ENCODE measurements at regions not wholly inside any gene's neighbourhood (a gene's known extent, or its start where the extent isn't known, plus 50 kb on each side); places are given as distances from the start of the nearest gene placed in this dataset.

GRCh38 chr11:37109286-37109585 lies 511.2 kb upstream of the RAG2 start:
- Mint-ChIP-seq H3K9me3 (ENCODE audit: unreplicated experiment) (no peaks in the 10 kb centered on the region), H3K4me1 (ENCODE audit: unreplicated experiment) (no peaks in the 10 kb centered on the region), H3K36me3 (ENCODE audit: unreplicated experiment) (no peaks in the 10 kb centered on the region), H3K4me3 (ENCODE audit: unreplicated experiment) (no peak overlapping the region), H3K27me3 (ENCODE audit: unreplicated experiment) (peaks cover 2% of the 10 kb centered on the region), H3K27ac (ENCODE audit: unreplicated experiment) (no peak overlapping the region)
- TF ChIP-seq, protein P1, sequence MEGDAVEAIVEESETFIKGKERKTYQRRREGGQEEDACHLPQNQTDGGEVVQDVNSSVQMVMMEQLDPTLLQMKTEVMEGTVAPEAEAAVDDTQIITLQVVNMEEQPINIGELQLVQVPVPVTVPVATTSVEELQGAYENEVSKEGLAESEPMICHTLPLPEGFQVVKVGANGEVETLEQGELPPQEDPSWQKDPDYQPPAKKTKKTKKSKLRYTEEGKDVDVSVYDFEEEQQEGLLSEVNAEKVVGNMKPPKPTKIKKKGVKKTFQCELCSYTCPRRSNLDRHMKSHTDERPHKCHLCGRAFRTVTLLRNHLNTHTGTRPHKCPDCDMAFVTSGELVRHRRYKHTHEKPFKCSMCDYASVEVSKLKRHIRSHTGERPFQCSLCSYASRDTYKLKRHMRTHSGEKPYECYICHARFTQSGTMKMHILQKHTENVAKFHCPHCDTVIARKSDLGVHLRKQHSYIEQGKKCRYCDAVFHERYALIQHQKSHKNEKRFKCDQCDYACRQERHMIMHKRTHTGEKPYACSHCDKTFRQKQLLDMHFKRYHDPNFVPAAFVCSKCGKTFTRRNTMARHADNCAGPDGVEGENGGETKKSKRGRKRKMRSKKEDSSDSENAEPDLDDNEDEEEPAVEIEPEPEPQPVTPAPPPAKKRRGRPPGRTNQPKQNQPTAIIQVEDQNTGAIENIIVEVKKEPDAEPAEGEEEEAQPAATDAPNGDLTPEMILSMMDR (IDR thresholded peaks at IDR 0.05), result no peak
- DNase-seq (ENCODE audit: extremely low spot score, unreplicated experiment), result no peak

- TF ChIP-seq, protein P1 (IDR thresholded peaks at IDR 0.05), result no peak
- no peaks in the 10 kb centered on the region for H3K4me1 Mint-ChIP-seq (ENCODE audit: unreplicated experiment)
- DNase-seq (ENCODE audit: extremely low spot score, unreplicated experiment), result no peak
- H3K27me3 Mint-ChIP-seq (ENCODE audit: unreplicated experiment), result peaks cover 2% of the 10 kb centered on the region
- no peak overlapping the region for H3K4me3 Mint-ChIP-seq (ENCODE audit: unreplicated experiment)
- H3K27ac Mint-ChIP-seq (ENCODE audit: unreplicated experiment), result no peak overlapping the region
- no peaks in the 10 kb centered on the region for H3K36me3 Mint-ChIP-seq (ENCODE audit: unreplicated experiment)
- no peaks in the 10 kb centered on the region for H3K9me3 Mint-ChIP-seq (ENCODE audit: unreplicated experiment)
Measured at GRCh38 chr11:37108436-37109285, 510.6 kb upstream of the RAG2 start.

- H3K27me3 Mint-ChIP-seq (ENCODE audit: unreplicated experiment), result peaks cover 2% of the 10 kb centered on the region
- no peaks in the 10 kb centered on the region for H3K4me1 Mint-ChIP-seq (ENCODE audit: unreplicated experiment)
- no peak overlapping the region for H3K4me3 Mint-ChIP-seq (ENCODE audit: unreplicated experiment)
- H3K9me3 Mint-ChIP-seq (ENCODE audit: unreplicated experiment), result no peaks in the 10 kb centered on the region
- DNase-seq (ENCODE audit: extremely low spot score, unreplicated experiment), result no peak
- no peaks in the 10 kb centered on the region for H3K36me3 Mint-ChIP-seq (ENCODE audit: unreplicated experiment)
- no peak overlapping the region for H3K27ac Mint-ChIP-seq (ENCODE audit: unreplicated experiment)
- TF ChIP-seq, protein P1 (IDR thresholded peaks at IDR 0.05), result no peak
Measured at GRCh38 chr11:37107831-37108230, 509.8 kb upstream of the RAG2 start.

DNA sequence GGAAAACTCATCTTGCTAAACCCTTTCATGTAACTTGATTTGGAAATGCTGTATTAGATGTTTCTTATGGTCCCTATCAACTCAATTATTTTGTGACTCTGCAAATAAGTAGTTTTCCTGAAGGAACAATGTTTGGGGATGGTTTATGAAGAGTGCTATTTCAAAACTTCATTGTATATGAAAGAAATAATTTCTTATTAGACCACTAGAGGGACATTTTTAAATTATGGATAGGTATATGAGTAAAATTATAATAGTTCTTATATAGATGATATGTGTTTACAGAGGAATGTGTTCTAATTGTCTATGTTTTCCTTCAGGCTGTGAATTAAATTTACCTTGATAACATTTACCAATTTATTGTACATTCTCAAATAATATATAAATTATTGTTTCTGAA lies 509.4 kb upstream of the RAG2 start:
- Mint-ChIP-seq H3K27me3 (ENCODE audit: unreplicated experiment) (peaks cover 2% of the 10 kb centered on the region), H3K4me1 (ENCODE audit: unreplicated experiment) (no peaks in the 10 kb centered on the region), H3K4me3 (ENCODE audit: unreplicated experiment) (no peak overlapping the region), H3K9me3 (ENCODE audit: unreplicated experiment) (no peaks in the 10 kb centered on the region), H3K36me3 (ENCODE audit: unreplicated experiment) (no peaks in the 10 kb centered on the region), H3K27ac (ENCODE audit: unreplicated experiment) (no peak overlapping the region)
- TF ChIP-seq, protein P1 (IDR thresholded peaks at IDR 0.05), result peak; percentile 25
- DNase-seq (ENCODE audit: extremely low spot score, unreplicated experiment), result no peak

- DNase-seq (ENCODE audit: extremely low spot score, unreplicated experiment), result no peak
- H3K36me3 Mint-ChIP-seq (ENCODE audit: unreplicated experiment), result no peaks in the 10 kb centered on the region
- TF ChIP-seq, protein P1 (IDR thresholded peaks at IDR 0.05), result no peak
- no peaks in the 10 kb centered on the region for H3K4me1 Mint-ChIP-seq (ENCODE audit: unreplicated experiment)
- peaks cover 8% of the 10 kb centered on the region for H3K27me3 Mint-ChIP-seq (ENCODE audit: unreplicated experiment)
- H3K4me3 Mint-ChIP-seq (ENCODE audit: unreplicated experiment), result no peak overlapping the region
- no peak overlapping the region for H3K27ac Mint-ChIP-seq (ENCODE audit: unreplicated experiment)
- H3K9me3 Mint-ChIP-seq (ENCODE audit: unreplicated experiment), result no peaks in the 10 kb centered on the region
Measured at GRCh38 chr11:37105427-37105826, 507.4 kb upstream of the RAG2 start.

Measured in osteocyte (in vitro differentiated cells).